HS-27A (cell line): ENCODE measurements at regions not wholly inside any gene's neighbourhood (a gene's known extent, or its start where the extent isn't known, plus 50 kb on each side); places are given as distances from the start of the nearest gene placed in this dataset.
"Not testable (repeated sequence)": the region's sequence is repeated elsewhere in the genome, so short reads cannot be mapped to it uniquely, and the experiment has no call there.

Experiments used
- DNase-seq: peaks from one replicate; pipeline ENCODE4 v3.0.0-alpha.2; 2012; ENCODE audit warnings: low read depth, missing footprints

DNA sequence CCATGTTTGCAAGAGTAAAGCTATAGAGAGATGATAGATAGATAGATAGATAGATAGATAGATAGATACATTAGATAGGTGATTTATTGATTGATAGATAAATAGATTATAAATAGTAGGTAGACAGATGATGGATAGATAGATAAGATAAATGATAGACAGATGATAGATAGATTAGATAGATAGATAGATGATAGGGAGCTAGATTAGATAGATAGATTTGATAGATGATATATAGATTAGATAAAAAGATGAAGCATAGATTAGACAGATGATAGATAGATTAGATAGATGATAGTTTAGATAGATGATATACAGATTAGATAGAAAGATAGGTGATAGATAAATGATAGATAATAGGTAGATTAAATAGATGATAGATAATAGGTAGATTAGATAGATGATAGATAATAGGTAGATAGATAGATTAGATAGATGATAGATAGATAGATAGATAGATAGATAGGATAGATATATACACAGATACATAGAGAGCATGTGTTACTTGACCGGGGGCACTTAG is 243.3 kb upstream of the FOXK1 start:
- DNase-seq, result no peak

GRCh38 chr7:4439444-4439843 is 242.7 kb upstream of the FOXK1 start:
- DNase-seq, result no peak

DNA sequence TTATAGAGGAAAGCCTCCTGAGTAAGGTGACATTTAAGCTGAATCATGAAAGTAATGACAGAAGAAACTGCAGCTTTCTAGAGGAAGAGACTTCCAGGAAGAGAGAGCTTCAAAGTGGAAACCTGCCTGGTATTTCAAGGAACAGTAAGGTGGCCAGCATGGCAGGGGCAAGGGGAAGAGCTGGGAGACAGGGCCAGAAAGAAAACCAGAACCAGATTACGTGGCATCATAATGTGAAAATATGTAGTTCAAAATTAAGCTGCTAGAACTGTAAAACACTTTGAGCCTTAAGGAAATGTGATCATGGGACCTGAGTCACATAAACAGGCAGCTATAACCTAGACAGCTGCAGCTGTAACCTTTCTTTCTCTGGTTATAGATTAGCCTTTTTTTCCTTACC is 238.0 kb upstream of the FOXK1 start:
- no peak for DNase-seq

GRCh38 chr7:4445777-4446176 is 236.3 kb upstream of the FOXK1 start:
- DNase-seq, result no peak

- no peak for DNase-seq
Observed at GRCh38 chr7:4449263-4449662, 232.8 kb upstream of the FOXK1 start.

- DNase-seq, result no peak
Observed at GRCh38 chr7:4450483-4450882, 231.6 kb upstream of the FOXK1 start.

DNA sequence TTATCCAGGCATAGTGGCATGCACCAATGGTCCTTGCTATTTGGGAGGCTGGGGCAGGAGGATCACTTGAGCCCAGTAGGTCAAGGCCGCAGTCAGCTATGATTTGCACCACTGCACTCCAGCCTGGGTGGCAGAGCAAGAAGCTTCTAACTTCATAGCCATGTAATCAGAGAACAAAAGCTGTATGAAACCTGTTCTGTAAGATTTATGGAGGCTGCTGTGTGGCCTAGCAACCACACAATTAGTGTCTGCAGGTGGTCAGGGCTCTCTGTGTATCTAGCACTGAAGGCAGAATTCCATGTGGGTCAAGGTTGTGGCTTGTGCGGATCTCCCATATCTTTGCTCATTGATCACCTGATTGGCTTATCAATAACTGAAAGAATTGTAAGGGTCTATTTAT is 221.5 kb upstream of the FOXK1 start:
- no peak for DNase-seq

- no peak for DNase-seq
Observed at GRCh38 chr7:4461531-4461930, 220.6 kb upstream of the FOXK1 start.

DNA sequence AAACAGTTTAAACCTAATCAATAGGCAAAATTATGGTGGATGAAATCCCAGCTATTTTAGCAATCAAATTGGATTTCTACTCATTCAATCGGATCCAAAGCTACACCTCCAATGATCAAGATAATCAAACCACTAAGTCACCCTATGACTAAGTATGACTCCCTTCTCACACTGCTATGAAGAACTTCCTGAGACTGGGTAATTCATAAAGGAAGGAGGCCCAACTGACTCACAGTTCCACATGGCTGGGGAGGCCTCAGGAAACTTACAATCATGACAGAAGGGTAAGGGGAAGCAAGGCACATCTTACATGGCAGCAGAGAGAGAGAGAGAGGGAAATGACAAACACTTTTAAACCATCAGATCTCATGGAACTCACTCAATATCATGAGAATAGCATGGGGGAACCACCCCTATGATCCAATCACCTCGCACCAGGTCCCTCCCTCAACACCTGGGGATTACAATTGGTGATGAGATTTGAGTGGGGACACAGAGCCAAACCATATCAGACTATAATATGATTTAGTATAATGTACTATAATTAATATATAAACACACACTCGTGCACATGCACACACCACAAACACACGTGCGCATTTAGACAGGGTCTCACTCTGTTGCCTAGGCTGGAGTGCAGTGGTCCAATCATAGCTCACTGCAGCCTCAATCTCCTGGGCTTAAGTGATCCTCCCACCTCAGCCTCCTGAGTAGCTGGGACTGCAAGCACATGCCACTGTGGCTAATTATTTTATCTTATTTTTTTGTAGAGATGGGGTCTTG is 213.6 kb upstream of the FOXK1 start:
- DNase-seq, result no peak

GRCh38 chr7:4470246-4470645 is 211.8 kb upstream of the FOXK1 start:
- no peak for DNase-seq

GRCh38 chr7:4472728-4473127 is 209.4 kb upstream of the FOXK1 start:
- DNase-seq, result no peak

DNA sequence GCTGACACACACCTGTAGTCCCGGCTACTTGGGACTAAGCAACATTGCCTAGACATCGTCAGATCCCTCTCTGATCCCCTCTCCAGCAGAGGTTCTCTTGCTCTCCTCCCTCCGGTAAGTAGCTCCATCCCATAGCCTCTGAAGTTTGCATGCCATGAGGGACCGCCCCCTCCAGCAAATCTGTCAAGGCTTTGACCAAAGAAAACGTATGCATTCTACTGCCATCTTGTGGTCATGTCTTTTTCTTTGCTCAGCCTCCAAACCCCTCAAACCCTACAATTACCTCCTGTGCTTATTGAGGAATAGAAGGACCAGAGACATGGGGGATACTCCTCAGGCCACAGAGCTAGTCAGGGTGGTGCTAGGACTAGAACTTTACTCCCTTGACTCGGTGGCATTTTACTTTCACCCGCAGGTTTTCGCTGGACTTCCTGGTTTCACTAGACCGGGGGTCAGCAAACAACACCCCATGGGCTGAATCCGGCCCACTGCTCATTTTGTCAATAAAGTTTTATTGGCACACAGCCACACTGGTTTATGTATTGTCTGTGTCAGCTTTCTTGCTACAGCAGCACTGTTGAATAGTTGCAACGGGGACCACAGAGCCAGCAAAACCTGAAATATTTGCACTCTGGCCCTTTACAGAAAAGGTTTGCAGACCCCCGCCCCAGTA is 202.6 kb upstream of the FOXK1 start:
- no peak for DNase-seq

DNA sequence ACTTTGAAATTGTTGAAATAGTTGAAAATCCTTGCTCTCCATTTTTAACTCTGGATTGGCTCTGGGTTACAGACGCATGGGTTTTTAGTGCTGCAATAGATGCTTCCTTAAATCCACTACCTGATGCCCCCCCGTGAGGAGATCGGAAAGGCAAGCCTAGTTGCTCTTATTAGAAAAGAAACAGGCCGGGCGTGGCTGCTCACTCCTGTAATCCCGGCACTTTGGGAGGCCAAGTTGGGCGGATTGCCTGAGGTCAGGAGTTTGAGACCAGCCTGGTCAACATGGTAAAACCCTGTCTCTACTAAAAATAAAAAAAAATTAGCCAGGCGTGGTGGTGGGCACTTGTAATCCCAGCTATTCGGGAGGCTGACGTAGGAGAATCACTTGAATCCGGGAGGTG is 202.0 kb upstream of the FOXK1 start:
- DNase-seq, result not testable (repeated sequence)

DNA sequence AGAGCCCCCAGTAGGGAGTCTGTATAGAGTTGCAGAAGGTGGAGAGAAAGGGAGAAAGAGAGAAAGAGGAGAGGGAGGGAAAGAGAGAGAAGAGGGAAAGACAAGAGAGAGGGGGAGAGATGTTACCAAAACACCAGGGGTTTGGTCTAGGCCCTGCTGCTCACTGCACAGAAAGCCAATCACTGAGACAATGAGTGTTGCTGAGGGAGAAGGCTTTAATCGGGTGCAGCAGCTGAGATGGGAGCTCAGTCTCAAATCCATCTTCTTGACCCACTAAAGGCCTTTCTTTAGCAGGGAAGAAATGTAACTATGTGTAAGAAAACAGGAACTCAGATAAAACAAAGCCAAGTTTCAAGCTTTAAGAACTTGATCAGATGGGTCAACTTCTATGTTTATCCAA is 198.2 kb upstream of the FOXK1 start:
- no peak for DNase-seq

DNA sequence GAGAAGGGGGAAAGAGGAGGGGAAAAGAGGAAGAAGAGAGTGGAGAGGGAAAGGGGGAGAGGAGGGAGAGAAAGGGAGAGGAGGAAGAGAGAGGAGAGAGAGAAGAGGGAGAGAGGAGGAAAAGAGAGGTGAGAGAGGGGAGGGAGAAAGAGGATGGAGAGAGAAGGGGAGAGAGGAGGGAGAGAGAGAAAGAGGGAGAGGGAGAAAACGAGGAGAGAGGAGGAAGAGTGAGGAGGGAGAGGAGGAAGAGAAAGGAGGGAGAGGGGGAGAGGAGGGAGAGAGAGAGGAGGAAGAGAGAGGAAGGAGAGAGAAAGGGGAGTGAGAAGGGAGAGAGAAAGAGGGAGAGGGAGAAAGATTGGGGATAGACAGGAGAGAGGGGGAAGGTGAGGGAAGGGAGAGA is 197.6 kb upstream of the FOXK1 start:
- no peak for DNase-seq

DNA sequence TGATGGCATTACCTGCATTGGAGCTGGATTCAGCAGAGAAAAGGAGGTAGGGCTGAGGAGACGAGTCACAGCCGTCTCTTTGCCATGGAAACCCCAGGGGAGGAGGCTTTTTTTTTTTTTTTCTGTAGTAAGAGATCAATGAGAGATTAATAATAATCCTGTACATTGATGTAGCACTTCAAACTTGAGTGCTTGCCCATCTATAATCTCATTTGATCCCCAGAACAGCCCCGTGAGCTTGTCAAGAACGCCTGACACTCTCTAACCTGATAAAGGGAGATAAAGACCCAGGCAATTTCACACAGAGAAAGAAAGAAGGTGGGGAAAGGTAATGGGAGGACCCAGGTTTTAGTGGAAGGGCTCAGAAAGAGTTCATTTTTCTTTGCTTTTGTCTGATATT is 195.2 kb upstream of the FOXK1 start:
- DNase-seq, result no peak

- not testable (repeated sequence) for DNase-seq
Observed at GRCh38 chr7:4496911-4497310, 185.2 kb upstream of the FOXK1 start.

DNA sequence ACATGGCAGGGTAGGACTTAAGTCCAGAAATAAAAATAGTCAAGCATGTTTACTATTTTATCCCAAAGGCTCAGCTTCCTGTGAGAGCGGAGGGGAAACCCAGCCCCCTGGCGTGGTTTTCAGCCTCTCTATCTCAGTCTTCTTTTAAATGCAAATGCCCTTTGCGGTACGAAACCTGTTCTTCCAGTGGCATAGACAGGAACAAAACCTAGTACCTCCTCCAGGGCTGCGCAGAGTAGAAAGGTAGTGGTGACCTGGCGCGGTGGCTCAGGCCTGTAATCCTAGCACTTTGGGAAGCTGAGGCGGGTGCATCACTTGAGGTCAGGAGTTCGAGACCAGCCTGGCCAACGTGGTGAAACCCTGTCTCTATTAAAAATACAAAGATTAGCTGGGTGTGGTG is 181.3 kb upstream of the FOXK1 start:
- no peak for DNase-seq

GRCh38 chr7:4507886-4508285 is 174.2 kb upstream of the FOXK1 start:
- DNase-seq, result not testable (repeated sequence)

DNA sequence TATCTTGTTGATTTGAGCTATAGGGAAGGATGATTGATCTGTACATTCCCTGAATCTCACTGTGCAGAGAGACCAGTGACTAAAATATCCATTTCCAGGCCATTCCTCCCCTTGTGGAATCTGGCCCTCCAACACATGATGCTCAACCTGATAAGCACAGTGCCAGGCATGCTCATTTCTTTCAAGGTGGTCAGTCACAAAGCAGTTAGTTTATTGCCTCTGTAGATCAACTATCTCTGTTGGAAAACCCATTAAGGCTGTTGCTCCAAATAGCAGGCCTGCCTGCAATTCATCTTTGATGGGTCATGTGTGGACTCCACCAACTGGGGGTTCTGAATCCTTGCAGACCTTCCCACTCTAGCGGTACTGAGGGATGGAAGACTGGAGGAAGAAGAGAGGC is 168.6 kb upstream of the FOXK1 start:
- DNase-seq, result no peak

- DNase-seq, result no peak
Observed at GRCh38 chr7:4519819-4520520, 162.1 kb upstream of the FOXK1 start.

GRCh38 chr7:4523219-4523618 is 158.9 kb upstream of the FOXK1 start:
- no peak for DNase-seq

GRCh38 chr7:4523873-4524272 is 158.2 kb upstream of the FOXK1 start:
- no peak for DNase-seq
